HG03469 (cell line): ENCODE measurements at regions not wholly inside any gene's neighbourhood (a gene's known extent, or its start where the extent isn't known, plus 50 kb on each side); places are given as distances from the start of the nearest gene placed in this dataset.

Experiments
- ATAC-seq: cut with Tn5 transposase; IDR thresholded peaks from one replicate; pipeline ENCODE4 v1.9.1; 2021; ENCODE audit warnings: mild to moderate bottlenecking, moderate library complexity, moderate number of reproducible peaks; ENCODE audit not compliant: unreplicated experiment

- no peak for ATAC-seq
These were observed 491.3 kb downstream of the OTOL1 start for GRCh38 chr3:161987933-161988332.

DNA sequence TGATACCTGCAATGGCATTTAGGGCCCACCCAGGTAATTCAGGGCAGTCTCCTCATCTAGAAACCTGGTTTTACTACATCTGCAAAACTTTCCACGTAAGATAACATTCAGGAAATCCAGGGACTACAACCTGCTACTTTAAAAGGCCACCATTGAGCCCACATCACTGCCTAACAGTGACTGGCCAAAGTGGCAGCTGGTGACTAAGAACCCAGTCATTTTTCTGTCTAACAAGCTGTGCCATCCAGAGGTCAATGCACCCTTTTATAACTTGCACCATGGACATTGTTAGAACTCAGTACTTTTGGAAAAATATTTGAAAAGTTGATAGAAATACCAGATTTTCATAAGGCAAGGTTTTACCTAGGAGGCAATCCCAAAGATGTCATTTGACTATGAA is 492.4 kb downstream of the OTOL1 start:
- no peak for ATAC-seq

DNA sequence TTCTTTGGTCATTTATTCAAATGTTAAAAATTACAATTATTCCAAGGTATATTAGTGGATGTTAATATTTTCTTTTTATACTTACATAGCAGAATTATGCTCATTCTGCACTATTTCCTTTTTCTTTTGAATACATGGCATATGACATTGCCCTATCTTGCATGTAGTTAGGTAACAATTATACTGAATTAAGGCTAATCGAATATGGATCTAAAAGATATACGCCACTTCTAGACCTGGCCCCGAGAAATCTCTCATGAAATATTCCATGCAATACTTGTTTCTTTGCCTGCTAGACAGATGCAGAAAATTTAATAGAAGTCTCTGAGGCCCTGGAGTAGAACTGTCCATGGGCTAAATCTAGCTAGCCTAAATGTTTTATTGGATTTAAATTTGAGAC is 493.4 kb downstream of the OTOL1 start:
- ATAC-seq: no peak

DNA sequence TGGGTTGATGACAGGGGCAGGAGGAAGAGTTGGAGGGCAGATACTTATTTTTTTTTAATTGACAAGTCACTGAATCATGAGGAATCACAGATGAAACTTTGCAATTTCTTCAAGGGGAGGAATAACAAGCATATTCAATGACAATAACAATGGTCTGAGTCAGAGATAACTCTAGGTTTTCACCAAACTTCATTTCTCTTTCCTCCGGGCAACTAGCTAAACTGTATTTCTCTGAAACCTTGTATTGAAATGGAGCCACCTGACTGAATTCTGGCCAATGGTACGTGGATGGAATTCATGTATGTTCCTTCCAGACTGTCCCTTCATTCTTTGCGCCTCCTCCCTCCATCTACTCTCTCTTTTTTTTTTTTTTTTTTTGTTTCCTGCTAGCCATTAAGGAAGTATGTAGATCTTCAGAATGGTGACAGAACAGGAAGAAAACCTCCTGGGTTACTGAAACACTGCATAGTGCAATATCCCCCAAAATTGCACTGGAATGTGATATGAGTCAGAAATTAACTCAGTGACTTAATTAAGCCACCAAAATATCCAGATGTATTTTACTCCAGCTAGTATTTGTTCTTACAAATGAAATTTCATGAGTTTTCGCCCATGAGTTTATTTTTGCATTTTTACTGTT is 495.4 kb downstream of the OTOL1 start:
- ATAC-seq: no peak

DNA sequence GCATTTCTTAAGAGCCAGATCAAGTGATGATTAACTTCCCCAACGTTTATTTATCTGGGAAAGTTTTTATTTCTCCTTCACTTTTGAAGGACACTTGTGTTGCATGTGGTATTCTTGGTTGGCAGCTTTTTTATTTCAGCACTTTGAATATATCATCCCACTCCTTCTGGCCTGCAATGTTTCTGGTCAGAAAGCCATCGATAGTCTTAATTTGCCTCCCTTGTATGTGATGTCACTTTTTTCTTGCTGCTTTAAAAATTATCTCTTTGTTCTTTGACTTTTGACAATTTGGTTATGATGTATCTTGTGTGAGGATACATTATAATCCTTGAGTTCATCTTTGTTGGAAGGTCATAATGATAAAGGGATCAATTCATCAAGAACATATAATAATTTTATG is 503.2 kb downstream of the OTOL1 start:
- no peak for ATAC-seq

GRCh38 chr3:162007722-162008121 is 511.1 kb downstream of the OTOL1 start:
- no peak for ATAC-seq

DNA sequence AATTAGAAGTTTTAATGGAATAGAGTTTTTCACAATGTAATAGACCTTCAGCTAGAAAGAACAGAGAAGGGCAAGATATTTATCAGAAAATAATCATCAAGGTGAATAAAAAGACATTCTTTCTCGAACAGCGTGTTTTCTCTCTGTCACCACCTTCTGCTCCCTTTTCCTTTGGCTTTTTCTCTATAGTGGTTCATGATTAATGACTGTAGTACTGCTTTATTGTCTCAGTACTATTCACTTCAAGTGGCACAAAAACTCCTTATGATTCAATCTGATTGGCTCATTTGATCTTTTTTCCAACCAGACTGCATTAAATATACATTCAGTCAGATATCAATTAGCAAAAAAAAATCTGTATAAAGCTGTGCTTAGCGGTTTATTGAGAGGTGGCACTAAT is 516.0 kb downstream of the OTOL1 start:
- no peak for ATAC-seq

GRCh38 chr3:162014284-162014683 is 517.7 kb downstream of the OTOL1 start:
- no peak for ATAC-seq

DNA sequence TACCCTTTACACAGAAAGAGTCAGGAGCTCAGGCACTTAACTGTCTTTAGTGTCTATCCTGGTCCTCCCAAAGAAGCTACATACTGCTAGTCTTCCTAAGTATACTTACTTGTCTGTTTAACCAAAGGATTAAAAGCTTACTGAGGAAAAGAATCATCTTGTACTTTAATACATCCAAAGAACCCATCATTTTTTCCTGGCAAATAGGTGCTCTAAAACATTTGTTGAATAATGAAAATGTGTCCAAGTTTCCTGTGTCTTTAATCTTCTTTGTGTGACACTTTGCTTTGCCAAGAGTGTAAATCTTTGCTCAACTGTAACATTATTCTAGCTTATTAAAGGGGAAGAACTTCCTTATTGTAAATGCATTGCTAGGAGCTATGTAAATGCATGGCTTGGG is 519.2 kb downstream of the OTOL1 start:
- ATAC-seq: no peak

DNA sequence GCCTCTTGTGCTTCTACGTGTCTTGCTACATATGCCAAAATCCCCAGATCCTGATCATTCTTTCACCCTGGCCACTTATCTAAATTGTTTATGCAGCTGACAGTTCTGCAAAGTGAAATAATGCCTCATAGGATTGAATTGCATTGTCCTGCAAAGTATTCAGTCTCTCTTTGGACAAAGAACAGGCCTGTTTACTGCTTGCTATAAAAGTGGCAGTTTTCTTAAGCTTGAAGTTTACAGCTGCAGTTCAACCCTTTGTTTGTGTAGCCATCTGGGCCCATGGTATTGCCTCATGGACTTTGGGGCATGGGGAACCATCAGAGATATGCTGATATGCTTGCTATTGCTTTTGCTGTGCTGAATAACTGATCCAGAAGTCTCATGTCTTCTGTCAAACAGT is 523.2 kb downstream of the OTOL1 start:
- no peak for ATAC-seq

- no peak for ATAC-seq
These were observed 524.6 kb downstream of the OTOL1 start for GRCh38 chr3:162021206-162021605.

DNA sequence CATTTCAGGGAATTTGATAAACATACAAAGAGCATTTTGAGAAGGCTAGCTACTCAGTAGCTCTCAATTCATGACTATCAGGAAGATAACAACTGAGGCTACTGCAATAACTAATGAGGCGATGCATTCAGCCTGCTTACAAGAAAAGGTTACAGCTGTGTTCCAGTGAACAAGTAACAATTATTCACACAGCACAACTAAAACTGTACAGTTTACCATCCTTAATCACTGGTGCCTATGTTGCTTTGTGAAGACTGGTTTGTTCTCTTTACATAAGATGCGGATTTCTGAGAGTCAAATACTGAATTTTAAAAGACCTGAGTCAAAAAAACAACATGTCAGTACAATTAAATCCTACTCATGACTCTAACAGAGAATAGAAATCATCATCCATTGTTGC is 526.3 kb downstream of the OTOL1 start:
- no peak for ATAC-seq

GRCh38 chr3:162029736-162030135 is 533.1 kb downstream of the OTOL1 start:
- no peak for ATAC-seq

GRCh38 chr3:162034368-162034767 is 537.8 kb downstream of the OTOL1 start:
- no peak for ATAC-seq

DNA sequence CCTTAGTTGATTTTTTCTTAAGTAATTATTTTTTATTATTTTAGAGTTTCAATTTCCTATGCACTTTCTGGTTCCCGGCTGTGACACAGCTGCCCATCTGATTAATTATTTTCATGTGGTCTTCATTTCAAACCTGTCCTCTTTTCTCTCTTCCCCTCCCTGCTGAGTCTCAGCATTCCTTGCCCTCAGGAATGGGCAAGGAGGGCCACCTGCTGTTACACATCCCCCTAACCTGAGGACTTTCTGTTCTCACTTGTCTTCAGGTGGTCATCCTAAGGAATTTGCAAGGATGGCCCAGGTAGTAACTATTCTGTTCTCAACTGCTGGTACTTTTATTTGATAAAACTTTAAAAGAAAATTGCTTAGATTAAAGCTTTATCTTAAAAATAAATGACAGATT is 545.0 kb downstream of the OTOL1 start:
- no peak for ATAC-seq

- no peak for ATAC-seq
These were observed 556.0 kb downstream of the OTOL1 start for GRCh38 chr3:162052636-162053035.

DNA sequence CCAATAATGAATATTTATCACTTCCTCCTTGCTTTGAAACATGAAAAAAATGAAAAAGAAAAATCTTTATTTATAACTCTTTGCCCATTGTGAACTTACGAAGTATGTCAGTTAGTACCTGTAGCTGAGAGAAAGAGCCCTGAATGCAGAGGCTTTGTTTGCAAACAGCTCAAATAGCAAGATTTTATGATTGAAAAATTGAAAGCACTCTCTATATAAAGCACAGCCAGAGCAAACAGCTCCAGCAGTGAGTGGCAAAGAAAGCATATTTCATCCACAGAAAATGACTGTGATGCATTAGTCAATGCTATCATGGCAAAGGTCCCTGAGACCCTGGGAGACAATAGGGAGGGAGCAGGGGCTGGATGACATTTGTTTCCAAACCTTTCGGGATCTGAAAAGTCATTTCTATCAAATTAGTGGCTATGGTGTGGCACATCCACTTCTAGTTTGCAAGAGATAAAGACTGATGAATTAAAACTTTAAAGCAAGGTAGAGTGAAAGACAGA is 576.1 kb downstream of the OTOL1 start:
- no peak for ATAC-seq

GRCh38 chr3:162073422-162073975 is 576.9 kb downstream of the OTOL1 start:
- no peak for ATAC-seq

GRCh38 chr3:162077108-162077507 is 580.5 kb downstream of the OTOL1 start:
- ATAC-seq: no peak

DNA sequence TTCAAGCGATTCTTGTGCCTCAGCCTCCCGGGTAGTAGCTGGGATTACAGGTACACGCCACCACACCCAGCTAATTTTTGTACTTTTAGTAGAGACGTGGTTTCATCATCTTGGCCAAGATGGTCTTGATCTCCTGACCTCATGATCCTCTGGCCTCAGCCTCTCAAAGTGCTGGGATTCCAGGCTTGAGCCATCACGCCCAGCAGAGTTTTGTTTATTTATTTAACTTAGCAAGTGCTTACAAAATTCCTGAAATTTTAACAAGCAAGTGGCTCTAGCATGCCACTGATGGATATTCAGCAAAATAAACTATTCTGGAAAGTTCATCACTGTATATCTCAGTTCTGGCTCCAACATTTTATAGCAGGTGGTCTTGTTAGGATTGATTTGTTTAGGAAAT is 585.9 kb downstream of the OTOL1 start:
- no peak for ATAC-seq

DNA sequence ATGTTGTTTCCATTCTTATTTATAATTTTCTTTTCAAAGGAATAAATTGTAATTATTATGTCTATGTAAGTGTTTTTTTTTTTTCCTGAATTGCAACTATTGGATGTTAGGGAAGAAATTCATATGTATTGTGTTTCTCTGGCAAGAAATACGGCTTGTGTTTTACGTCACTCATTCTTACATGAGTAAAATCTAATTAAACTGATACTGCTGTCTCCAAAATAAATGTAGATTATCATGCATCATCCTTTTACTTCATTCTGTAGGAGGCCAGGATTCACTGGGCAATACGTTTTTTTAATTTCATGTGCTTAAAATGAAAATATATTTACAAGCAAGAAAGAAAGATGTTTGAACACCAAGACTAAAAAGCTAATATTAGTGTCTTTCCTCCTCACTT is 590.8 kb downstream of the OTOL1 start:
- no peak for ATAC-seq

DNA sequence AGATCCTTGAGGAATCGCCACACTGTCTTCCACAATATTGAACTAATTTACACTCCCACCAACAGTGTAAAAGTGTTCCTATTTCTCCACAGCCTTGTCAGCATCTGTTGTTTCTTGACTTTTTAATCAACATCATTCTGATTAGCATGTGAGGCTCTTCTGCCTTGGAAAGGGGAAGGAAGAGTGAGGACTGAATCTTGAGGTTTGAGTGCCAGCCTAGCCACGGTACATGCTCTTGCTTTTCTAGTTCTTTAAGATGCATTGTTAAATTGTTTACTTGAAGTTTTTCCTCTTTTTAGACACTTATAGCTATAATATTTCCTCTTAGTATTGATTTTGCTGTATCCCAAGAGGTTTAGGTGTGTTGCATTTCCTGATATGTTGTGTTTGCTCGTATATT is 596.1 kb downstream of the OTOL1 start:
- ATAC-seq: no peak

DNA sequence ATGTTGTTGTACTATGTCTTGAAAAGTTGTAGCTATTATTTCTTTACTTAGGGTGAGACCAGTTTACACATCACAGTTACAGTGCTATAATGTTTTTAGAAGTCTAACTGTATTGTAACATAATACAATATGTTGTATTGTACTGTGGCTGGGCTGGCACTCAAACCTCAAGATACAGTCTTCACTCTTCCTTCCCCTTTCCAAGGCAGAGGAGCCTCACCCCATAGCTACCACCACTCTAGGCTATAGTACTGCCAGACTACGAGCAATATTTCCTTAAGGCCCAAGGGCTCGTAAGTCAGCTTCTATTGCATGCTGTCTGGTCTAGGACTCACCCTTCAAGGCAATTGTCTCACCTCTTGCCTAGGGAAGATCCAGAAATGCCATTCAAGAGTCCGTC is 597.7 kb downstream of the OTOL1 start:
- ATAC-seq: no peak
